Stimulated activated naive CD4-positive, alpha-beta T cell (primary cell): ENCODE measurements at regions not wholly inside any gene's neighbourhood (a gene's known extent, or its start where the extent isn't known, plus 50 kb on each side); places are given as distances from the start of the nearest gene placed in this dataset.

Source experiments
- DNase-seq, 6 experiments: peaks; one replicate each; lab custom pipeline; 2025; lab: John Stamatoyannopoulos, UW

DNA sequence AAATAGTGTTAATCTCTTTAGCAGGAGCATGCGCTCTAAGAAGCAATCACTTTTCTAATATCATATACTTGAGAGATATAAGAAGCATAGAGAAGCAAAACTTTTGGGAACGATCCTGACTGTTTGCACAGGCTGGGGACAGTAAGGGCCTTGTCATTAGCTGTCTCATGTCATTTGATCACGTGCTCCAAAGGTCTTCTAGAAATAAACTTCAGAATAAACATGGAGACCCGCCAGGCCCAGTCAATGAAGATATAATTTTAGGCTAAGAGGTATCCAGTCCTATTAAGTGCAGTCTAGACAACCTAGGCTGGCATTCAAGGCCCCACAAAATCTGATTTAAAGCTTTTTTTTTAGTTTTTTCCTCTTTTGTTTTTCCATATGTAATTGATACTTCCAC, 111.0 kb upstream of the APC start:
- DNase-seq = no peak

DNA sequence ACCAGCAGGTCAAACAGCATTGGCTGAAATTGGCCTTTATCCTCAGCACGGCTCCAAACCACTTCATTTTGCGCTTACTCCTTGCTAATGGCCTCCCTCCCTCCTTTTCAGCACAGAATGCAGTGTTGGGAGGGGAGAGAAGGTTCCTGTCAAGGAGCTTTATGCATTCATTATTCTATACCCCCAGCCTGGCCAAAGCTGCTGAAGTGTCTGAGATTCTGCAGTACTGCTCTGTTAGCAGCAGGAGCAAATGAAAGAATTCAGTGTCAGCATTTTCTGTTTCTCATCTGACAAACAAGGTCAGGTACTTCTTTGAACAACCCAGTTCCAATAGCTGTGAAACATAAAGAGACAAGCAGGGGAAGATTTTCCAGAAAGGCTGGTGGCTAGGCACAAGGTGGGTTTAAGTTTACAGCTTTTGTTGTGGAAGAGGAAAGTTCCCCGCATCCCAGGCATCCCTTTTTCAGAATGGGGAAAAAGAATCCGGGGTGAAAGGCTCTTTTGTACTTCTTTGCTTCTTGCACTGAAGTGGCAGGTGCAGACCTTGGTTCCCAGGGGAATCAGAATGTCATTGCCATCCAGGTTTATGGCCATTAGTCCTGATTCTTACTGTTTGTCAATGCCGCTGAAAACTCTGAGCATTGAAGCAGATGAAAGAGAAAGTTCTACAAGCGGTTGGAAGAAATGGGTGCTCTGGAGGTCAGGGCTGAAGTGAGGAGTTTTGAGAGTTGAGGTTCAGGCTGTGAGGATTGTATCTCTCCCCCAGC, 109.3 kb upstream of the APC start:
- no peak for DNase-seq

DNA sequence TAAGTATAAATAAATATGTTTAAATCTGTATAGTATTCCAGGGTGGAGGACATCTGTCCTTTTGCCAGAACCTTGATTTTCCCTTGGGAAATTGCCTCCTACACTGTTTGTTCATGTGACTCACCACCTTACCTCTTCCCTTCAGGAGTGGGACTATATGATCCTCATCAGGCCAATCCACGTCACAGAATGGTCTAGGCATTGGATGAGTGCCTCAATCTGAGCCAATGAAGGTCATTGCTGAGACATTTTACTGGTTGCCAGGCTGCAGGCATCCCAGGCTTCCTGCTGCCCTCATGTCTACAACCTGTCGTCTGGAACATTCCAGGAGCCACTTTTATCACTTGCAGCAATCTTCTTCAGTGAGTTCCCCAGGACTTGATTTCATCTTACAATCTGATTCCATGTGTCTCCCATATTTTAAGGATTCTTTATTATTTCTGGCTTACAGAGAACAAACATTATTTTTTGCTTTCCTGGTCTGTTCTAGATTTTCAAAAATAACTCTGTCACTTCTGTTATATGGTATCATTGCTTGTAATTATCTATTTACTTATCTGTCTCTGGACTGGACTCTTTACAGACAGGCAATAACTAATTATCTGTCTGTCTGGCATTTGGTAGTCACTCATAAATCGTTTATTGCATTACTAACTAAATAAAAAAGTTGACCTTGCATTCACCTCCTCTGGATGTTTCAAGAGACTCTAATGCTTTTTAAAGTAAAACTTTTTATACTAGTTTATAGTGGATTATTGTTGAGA, 107.3 kb upstream of the APC start:
- no peak for DNase-seq

DNA sequence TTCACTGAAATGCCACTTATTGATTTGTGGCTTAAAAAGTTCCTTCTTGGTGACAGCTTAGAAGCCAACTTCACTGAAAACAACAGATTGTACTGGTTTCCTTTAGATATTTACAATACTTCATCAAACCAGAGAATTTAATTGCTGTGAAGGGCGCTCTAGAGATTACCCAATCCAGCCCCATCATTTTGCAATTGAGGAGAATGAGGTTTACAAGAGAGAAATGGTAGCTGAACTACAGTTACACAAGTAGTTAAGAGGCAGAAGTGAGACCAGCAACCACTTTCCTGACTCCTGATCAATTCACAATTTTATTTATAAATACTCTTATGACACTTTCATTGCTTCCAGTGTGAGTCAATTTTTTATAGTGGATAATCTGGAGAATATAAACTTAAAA, 103.5 kb upstream of the APC start:
- no peak for DNase-seq

DNA sequence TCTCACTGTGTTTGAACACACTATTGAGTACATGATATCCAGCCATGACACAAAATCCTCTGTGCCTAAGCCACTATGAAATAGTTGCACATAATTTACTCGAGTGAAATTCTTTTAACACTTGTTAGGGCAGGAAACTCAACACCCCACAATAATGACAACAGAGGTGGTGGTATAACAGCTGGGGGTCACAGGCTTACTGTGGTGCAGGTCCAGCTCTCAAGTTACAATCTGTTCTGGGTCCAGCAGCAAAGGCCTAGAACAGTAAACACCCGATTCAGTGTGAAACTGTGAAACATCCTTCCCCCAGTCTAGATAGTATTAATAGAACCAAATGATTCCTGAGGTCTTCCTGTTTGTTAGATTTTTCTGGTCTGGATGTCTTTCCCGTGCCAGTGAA, 102.9 kb upstream of the APC start:
- no peak for DNase-seq

- DNase-seq = no peak
Observed at GRCh38 chr5:112635276-112635675, 102.4 kb upstream of the APC start.

DNA sequence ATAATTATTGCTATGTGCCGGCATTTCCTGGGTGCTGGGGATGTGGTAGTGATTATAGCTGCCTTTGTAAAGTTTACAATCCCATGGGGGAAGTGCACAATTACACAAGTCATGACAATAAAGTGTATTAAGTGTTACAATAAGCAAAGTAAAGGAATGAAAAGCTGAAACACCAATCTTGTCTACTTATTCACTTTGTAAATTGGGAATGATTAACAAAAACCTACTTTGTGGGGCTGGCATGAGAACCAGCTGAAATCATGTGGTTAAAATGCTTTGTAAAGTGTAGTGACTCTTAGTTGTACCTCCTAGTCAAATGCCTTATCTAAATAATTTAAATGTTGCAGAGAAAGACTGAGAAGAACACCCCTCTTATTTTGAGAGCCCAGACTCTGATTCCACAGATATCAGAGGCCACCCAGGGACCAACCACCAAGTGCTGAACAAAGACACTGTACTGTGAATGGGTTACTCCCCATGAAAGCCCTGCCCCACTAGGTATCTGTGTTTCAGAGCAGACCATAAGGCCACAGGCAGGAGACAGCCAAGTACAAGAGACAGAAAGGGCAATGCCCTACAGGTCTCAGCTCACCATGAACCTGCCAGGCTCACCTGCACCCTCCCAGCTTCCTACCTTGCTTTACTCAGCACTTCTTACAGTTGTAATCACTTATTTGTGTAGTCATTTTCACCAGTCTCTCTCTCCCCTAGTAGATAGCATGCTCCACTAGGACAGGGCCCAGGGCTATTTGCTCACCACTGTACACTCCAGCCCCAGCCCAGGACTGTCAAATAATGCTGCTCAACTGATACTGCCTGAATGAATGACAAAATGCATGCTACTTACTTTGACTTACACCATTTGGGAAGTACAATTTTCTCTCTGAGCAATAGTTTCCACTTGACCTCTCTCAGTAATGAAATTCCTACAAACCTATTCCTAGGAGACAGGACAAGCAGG, 101.6 kb upstream of the APC start:
- DNase-seq = no peak

DNA sequence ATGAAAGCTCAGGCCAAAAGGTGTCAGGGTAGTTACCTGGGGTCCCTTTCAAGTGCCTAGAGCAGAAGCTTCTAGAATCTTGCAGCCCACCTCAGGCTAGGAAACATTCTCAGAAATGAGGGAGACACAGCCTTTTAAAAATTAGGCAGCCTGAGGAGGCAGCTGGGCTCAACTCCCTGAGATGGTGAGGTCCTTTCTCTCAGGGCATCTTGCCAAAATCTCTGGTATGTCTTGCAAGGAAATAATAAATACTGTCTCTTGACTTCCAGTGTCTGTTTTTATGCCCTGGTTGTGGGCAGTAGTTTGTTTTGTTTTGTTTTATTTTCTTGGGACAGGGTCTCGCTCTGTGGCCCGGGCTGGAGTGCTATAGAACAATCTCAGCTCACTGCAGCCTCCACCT, 100.9 kb upstream of the APC start:
- no peak for DNase-seq

DNA sequence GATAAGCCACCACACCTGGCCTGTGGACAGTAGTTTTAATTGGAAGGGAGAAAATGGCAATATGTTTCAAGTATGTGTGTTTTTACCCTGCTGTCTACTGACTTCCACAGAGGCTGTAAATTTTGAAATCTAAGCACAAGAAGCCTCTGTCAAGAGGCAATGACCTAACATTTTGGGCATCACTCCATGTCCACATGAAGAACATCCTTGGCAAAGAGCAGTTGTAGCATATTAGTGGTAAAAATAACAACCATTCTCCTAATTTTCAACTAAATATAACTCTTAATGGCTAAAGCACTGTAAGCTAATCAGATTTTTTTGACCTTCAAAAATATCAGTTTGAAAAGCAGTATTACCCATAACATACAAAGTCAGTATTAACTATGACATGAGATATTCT, 100.3 kb upstream of the APC start:
- no peak for DNase-seq

GRCh38 chr5:112640546-112640945, 97.1 kb upstream of the APC start:
- DNase-seq = no peak

DNA sequence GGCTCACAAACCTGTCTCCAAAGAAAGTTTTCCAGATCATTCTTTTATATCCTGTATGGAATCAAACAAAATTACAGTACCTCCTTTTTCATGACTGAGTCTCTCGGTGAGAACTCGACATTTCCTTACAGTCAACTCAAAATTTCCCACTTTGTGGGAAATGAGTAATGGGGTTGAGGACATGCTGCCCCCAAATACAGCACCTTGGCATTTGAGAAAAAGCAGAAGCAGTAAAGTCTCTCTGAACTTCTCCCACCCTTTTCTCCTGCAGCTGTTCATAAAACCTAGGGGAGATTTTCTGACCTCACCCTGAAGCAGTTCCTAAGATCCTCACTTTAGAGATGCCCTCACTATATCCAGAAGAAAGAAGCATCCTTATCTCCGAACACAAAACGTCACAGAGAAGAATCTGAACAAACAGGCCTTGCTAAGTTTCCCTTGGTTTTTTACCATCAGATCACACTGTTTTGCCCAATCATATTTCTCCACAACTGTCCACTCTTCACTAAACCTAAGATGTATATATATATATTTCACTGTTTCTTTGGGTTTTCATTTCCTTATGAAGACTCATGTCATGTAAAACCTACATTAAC, 96.1 kb upstream of the APC start:
- no peak for DNase-seq

DNA sequence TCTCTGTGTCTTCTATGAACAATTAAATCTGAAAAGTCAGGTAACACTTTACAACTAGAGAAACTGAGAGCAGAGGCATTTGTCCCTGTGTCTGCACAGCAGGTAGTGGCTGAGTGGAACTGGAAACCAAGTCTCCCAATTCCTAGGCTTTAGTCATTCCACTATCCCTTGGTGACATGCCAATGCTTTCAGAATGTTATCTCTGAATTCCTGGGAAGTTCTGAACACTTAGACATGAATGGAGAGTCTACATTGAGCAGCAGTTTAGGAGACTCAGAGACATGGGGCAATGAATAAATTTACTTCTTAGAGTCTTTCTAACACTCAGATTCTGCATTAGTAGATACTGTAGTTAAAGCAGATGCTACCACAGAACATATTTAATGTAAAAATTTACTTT, 94.8 kb upstream of the APC start:
- DNase-seq = no peak

- DNase-seq = no peak
Observed at GRCh38 chr5:112643339-112643971, 94.2 kb upstream of the APC start.

DNA sequence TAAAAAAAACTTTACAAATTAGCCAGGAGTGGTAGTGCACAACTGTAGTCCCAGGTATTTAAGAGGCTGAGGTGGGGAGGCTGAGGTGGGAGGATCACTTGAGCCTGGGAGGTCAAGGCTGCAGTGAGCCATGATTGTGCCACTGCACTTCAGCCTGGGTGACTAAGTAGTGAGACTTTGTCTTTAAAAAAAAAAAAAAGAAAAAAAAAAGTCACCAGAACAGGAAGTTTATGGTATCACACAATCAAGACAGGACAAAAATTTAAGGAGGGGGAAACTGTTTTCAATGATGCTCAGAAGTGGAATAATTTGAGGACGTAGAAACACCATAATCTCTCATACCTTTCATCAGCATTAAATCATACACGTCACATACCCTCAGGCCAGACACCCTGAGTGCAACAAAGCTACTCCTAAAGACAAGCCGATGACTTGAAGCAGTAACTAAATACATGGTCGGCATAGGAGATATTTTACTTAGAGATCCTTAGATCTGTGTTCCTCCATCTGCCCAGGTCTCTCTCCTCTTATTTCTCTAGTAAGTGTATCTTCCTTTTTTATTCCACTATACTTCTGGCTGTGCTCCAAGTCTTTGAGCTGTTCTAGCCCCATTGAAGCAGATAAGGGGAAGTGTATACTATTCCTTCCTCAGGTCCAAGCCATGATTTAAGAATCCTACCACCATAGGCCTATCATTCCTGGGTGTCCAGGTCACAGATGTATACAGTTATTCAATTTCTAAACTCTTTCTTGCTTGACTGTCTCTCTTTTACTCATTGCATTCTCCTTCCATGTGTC, 91.3 kb upstream of the APC start:
- DNase-seq = no peak

- no peak for DNase-seq
Observed at GRCh38 chr5:112647428-112647827, 90.3 kb upstream of the APC start.

DNA sequence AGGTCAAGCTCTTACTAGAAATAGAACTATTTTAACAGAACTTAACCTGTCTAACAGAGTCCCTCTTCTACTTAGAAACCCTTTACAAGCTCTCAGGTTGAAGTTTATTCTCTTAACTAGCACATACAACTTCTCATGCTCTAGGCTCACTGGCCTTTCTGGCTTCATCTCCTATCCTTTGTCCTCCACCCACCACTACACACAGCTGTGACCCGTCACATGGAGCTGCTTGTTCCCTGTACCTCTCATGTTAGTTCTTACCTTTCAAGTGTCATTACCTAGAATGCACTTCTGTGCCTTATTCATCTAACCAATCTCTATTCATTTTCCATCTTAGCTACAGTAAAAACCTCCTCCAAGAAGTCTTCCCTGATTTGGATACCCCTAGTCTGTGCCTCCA, 89.4 kb upstream of the APC start:
- DNase-seq = no peak

DNA sequence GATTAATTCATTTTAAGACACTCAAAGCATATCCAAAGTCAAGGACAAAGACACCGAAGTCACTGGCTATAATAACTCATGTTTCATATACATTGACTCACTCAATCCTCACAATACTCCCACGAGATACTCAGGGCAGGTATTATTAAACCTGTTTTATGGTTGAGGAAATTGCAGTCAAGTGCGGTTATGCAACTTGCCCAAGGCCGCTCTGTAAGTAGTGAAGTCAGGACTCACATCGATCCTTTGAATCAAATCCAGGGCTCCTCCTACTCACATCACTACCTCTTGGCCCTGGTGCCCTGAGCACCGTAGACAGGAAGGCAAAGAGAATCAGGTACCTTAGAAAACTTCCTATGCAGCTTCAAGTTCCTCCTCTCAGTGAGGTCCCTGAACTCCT, 87.8 kb upstream of the APC start:
- no peak for DNase-seq

- DNase-seq = no peak
Observed at GRCh38 chr5:112653638-112654205, 84.0 kb upstream of the APC start.

DNA sequence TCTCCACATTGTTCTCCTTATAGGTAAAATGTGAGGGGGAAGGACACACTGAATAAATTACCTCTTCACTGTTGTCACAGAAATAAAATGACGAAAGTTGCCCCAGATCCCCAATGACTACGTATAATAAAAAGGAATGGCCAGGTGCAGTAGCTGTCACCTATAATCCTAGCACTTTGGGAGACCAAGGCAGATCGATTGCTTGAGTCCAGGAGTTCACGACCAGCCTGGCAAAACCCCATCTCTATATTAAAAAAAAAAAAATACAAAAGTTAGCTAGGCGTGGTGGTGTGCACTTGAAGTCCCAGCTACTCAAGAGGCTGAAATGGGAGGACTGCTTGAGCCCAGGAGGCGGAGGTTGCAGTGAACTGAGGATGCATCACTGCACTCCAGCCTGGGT, 82.2 kb upstream of the APC start:
- DNase-seq = no peak

DNA sequence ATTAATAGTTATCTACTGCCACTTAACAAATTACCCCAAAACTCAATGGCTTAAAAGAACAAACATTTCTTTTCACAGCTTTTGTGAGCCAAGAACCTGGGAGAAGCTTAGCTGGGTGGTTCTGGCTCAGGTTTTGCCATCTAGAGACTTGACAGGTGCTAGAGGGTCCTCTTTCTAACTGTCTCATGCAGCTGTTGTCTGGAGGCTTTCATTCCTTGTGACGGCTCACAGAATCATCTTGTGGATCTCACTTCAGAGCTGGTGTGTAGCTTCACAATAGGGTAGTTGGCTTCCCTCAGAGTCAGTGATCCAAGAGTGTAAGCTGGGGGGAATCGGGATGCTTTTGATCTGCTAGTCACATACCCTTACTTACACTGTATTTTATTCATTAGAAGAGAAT, 81.2 kb upstream of the APC start:
- DNase-seq = no peak

GRCh38 chr5:112657804-112658203, 79.9 kb upstream of the APC start:
- DNase-seq = no peak
